ENCODE measurements at regions not wholly inside any gene's neighbourhood (a gene's known extent, or its start where the extent isn't known, plus 50 kb on each side); places are given as distances from the start of the nearest gene placed in this dataset.

- no peak overlapping the region for H3K4me3 ChIP-seq (ENCODE audit: low read depth, low read length)
- no peak for DNase-seq (ENCODE audit: low read depth)
Measured at GRCh38 chr11:31877863-31878262, 66.7 kb upstream of the PAX6 start.

DNA sequence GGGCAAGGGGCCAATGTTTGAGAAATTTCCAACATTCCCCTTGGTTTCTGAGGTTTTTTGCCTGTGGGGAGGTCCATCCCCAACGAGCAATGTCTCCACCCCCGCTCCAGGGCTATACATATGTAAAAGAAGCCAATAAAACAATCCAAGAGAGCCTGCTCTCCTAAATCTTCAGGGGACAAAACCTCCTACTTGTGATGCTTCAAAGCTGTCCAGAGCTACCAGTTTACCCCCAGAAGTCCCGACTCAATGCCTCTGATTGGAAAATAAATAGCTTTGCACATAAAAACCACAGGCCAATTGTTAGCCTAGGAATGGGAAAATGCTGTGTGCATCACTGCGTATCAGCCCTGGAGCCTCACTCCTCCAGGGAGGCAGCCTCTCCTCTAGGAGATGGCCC is 66.0 kb upstream of the PAX6 start:
- DNase-seq (ENCODE audit: low read depth): no peak
- TF ChIP-seq, protein P1, sequence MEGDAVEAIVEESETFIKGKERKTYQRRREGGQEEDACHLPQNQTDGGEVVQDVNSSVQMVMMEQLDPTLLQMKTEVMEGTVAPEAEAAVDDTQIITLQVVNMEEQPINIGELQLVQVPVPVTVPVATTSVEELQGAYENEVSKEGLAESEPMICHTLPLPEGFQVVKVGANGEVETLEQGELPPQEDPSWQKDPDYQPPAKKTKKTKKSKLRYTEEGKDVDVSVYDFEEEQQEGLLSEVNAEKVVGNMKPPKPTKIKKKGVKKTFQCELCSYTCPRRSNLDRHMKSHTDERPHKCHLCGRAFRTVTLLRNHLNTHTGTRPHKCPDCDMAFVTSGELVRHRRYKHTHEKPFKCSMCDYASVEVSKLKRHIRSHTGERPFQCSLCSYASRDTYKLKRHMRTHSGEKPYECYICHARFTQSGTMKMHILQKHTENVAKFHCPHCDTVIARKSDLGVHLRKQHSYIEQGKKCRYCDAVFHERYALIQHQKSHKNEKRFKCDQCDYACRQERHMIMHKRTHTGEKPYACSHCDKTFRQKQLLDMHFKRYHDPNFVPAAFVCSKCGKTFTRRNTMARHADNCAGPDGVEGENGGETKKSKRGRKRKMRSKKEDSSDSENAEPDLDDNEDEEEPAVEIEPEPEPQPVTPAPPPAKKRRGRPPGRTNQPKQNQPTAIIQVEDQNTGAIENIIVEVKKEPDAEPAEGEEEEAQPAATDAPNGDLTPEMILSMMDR (IDR thresholded peaks at IDR 0.05; ENCODE audit: insufficient read depth, low read depth, low read length, missing control alignments): no peak
- no peak overlapping the region for H3K4me3 ChIP-seq (ENCODE audit: low read depth, low read length)

More at GRCh38 chr11:31877863-31878262, 66.7 kb upstream of the PAX6 start:
- TF ChIP-seq, protein P1 (IDR thresholded peaks at IDR 0.05; ENCODE audit: insufficient read depth, low read depth, low read length, missing control alignments): no peak

DNA sequence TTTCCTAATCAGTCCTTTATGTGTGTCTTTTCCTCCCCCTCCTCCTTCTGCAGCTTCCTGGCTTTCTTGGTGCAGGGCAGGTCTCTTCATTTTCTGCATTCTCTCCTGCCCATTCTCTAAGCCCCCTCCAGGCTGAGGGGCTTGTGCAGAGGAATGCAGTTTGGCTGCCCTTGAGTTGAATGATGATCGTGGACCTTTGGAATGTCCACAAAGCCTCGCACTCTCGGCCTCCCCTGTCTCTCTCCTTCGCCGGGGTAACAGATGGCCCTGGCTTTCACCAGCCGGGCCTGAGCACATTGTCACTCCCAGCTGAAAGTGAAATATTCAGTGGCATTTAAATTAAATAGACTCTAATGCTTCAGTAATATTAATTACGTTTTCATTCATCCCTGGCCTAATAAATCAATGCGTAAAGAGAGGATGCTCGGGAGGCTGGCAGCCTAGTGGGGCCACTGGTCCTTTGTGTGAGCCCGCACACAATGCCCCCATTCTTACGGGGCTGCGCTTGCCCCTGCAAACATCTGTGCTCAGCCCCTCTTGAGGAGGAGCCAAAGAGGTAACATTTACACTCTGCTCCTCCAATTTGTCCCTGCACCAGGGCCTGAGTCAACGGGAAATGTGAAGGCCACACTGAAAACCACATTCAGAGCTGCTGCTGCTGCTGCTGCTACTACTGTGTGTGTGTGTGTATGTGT is 64.9 kb upstream of the PAX6 start:
- DNase-seq (ENCODE audit: low read depth): no peak
- TF ChIP-seq, protein P1 (IDR thresholded peaks at IDR 0.05; ENCODE audit: insufficient read depth, low read depth, low read length, missing control alignments): no peak
- no peak overlapping the region for H3K4me3 ChIP-seq (ENCODE audit: low read depth, low read length)

DNA sequence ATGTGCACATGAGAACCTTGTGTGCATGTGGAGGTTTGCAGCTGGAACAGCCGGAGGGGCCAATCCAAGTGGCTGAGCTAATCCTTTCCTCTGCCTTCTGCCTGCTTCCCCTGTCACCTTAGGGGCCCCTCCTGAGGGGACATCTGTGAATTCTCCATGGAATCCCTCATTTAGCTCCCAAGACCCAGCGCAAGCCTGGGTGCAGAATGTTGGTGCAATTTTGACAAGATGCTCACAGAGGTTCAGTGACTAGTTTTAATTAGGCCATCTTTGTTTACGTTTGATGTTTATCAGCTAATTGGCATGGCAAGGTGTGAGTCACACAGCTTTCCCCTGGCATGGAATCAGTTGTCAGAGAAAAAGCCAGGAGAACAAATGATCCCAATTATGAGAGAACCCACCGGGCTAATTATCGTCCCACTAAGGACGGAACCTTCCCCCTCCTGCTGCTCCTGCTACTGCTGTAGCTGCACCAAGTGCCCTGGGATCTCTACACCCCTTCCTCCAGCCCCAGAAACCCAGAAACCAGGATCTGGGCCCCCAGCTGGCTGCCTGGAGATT is 63.6 kb upstream of the PAX6 start:
- TF ChIP-seq, protein P1 (IDR thresholded peaks at IDR 0.05; ENCODE audit: insufficient read depth, low read depth, low read length, missing control alignments): no peak
- no peak for DNase-seq (ENCODE audit: low read depth)
- no peak overlapping the region for H3K4me3 ChIP-seq (ENCODE audit: low read depth, low read length)

DNA sequence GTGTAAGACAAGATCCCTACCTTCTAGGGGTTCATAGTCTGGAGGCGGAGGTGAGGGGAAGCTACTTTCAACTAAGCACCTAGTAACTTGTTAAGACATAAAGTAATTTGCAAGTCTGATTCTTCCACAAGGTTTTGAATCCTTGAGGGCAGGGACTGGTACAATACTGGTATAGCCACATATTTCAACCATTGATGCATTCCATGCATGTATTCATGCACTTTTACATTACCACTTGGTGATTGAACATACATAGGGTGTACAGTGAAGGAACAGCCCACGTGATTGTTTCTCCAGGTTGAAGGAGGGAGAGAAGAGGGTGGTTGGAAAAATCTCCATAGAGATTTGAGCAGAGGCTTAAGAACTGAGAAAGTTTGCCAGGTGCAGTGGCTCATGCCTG is 62.0 kb upstream of the PAX6 start:
- TF ChIP-seq, protein P1 (IDR thresholded peaks at IDR 0.05; ENCODE audit: insufficient read depth, low read depth, low read length, missing control alignments): no peak
- no peak overlapping the region for H3K4me3 ChIP-seq (ENCODE audit: low read depth, low read length)

GRCh38 chr11:31872076-31872443 is 60.9 kb upstream of the PAX6 start:
- TF ChIP-seq, protein P1 (IDR thresholded peaks at IDR 0.05; ENCODE audit: insufficient read depth, low read depth, low read length, missing control alignments): no peak
- no peak overlapping the region for H3K4me3 ChIP-seq (ENCODE audit: low read depth, low read length)
- DNase-seq (ENCODE audit: low read depth): no peak

More for the DNA sequence above, 62.0 kb upstream of the PAX6 start:
- DNase-seq (ENCODE audit: low read depth): no peak
